T-helper 2 cell treated with Interferon-gamma antibody and Interleukin-4, amounts not matched to agents 5 μg/mL and 100 μg/mL, for 36 hours (primary cell): ENCODE measurements at regions not wholly inside any gene's neighbourhood (a gene's known extent, or its start where the extent isn't known, plus 50 kb on each side); places are given as distances from the start of the nearest gene placed in this dataset.
"Not testable (repeated sequence)": the region's sequence is repeated elsewhere in the genome, so short reads cannot be mapped to it uniquely, and the experiment has no call there.

Experiments
- DNase-seq: peaks from one replicate; pipeline ENCODE4 v3.0.0; 2021; ENCODE audit warnings: low spot score
- H3K27ac Mint-ChIP-seq: one replicate; pipeline ENCODE4 v1.8.0; 2021; ENCODE audit warnings: mild to moderate bottlenecking, mixed read lengths
- H3K27me3 Mint-ChIP-seq: one replicate; pipeline ENCODE4 v1.8.0; 2021; ENCODE audit warnings: low read depth, mixed read lengths
- H3K36me3 Mint-ChIP-seq: one replicate; pipeline ENCODE4 v1.8.0; 2021; ENCODE audit warnings: low read depth, mixed read lengths
- H3K4me1 Mint-ChIP-seq: one replicate; pipeline ENCODE4 v1.8.0; 2021; ENCODE audit warnings: low read depth, mixed read lengths
- H3K4me3 Mint-ChIP-seq: one replicate; pipeline ENCODE4 v1.8.0; 2022; ENCODE audit warnings: mild to moderate bottlenecking, moderate library complexity, mixed read lengths
- H3K9me3 Mint-ChIP-seq: one replicate; pipeline ENCODE4 v1.8.0; 2021; ENCODE audit warnings: mixed read lengths

- H3K9me3 Mint-ChIP-seq, result no peaks in the 10 kb centered on the region
- no peak overlapping the region for H3K4me3 Mint-ChIP-seq
- peaks cover 6% of the 10 kb centered on the region for H3K27me3 Mint-ChIP-seq
- H3K4me1 Mint-ChIP-seq, result no peaks in the 10 kb centered on the region
- no peak for DNase-seq
- H3K36me3 Mint-ChIP-seq, result no peaks in the 10 kb centered on the region
- no peak overlapping the region for H3K27ac Mint-ChIP-seq
Measured at GRCh38 chr11:36750349-36750748, 152.3 kb upstream of the RAG2 start.

DNA sequence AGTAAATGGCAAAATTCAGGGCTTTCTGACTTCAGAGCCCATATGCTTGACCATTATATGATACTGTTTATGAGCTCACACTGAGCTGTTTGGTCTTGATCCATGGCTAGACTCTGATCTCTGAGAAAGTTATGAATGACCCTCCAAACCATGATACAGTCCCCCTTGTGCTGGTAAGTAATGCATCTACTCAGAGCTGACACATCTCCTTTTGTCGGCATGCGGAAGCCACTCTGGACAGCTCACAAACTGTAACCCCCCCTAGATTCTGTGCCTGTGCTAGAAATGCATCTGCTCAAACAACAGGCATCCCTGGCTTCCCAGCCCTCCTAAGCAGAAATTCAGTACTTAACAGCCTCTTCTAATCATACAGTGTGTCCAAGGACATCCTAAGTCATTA, 150.8 kb upstream of the RAG2 start:
- no peaks in the 10 kb centered on the region for H3K9me3 Mint-ChIP-seq
- no peaks in the 10 kb centered on the region for H3K36me3 Mint-ChIP-seq
- no peaks in the 10 kb centered on the region for H3K4me1 Mint-ChIP-seq
- H3K27ac Mint-ChIP-seq, result no peak overlapping the region
- H3K4me3 Mint-ChIP-seq, result no peak overlapping the region
- H3K27me3 Mint-ChIP-seq, result peaks cover 11% of the 10 kb centered on the region
- no peak for DNase-seq

- peak; percentile 77 for DNase-seq
- Mint-ChIP-seq H3K4me1 (no peaks in the 10 kb centered on the region), H3K27me3 (peaks cover 11% of the 10 kb centered on the region), H3K36me3 (no peaks in the 10 kb centered on the region), H3K4me3 (no peak overlapping the region), H3K27ac (no peak overlapping the region), H3K9me3 (no peaks in the 10 kb centered on the region)
Measured at GRCh38 chr11:36746886-36747710, 149.1 kb upstream of the RAG2 start.

GRCh38 chr11:36744375-36745168, 146.5 kb upstream of the RAG2 start:
- Mint-ChIP-seq H3K27ac (no peak overlapping the region), H3K27me3 (peaks cover 11% of the 10 kb centered on the region), H3K4me3 (no peak overlapping the region), H3K36me3 (no peaks in the 10 kb centered on the region), H3K4me1 (no peaks in the 10 kb centered on the region), H3K9me3 (no peaks in the 10 kb centered on the region)
- peak; percentile 44 for DNase-seq

DNA sequence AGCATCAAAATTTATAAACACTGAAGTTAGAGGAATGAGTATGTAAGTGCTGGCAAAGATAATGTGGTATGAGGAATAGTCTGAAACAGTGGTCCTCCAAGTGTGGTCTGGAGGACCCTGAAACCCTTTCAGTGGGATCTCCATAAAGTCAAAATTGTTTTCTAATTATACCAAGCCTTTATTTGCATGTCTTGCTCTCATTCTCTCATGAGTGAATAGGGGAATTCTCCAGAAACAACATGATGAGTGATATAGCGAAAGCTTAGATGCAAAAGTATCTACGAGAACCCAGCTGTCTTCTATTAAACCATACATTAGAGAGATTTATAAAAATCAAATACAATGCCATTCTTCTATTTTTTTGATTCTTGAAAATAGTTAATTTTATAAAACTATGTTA, 145.0 kb upstream of the RAG2 start:
- Mint-ChIP-seq H3K27me3 (peaks cover 11% of the 10 kb centered on the region), H3K36me3 (no peaks in the 10 kb centered on the region), H3K27ac (no peak overlapping the region), H3K4me1 (peaks cover 6% of the 10 kb centered on the region), H3K9me3 (no peaks in the 10 kb centered on the region), H3K4me3 (no peak overlapping the region)
- no peak for DNase-seq

DNA sequence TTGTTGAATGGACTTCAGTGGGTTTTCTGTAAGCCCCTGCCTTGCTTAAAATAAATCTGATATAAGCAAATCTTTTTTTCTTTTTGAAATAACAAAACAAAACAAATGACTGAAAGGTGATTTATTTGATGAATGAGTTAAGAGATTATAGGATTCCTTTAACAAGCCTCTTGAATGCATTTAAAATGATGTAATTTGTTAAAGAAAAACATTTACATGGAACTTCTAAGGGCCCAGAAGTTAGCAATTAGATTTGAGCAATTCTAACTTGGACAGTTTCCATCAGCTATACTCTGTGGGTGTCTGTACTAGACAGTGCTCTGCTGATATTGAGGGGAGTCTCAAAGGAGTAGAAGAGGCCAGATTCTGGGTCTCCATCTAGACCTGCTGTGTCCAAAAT, 143.5 kb upstream of the RAG2 start:
- Mint-ChIP-seq H3K27ac (no peak overlapping the region), H3K27me3 (peaks cover 6% of the 10 kb centered on the region), H3K36me3 (no peaks in the 10 kb centered on the region), H3K4me3 (no peak overlapping the region), H3K4me1 (peaks cover 7% of the 10 kb centered on the region), H3K9me3 (no peaks in the 10 kb centered on the region)
- no peak for DNase-seq

- H3K4me1 Mint-ChIP-seq, result peaks cover 7% of the 10 kb centered on the region
- no peak overlapping the region for H3K27ac Mint-ChIP-seq
- H3K27me3 Mint-ChIP-seq, result no peaks in the 10 kb centered on the region
- H3K4me3 Mint-ChIP-seq, result no peak overlapping the region
- no peaks in the 10 kb centered on the region for H3K9me3 Mint-ChIP-seq
- H3K36me3 Mint-ChIP-seq, result no peaks in the 10 kb centered on the region
- DNase-seq, result no peak
Measured at GRCh38 chr11:36738292-36738861, 140.3 kb upstream of the RAG2 start.

GRCh38 chr11:36736103-36736502, 138.1 kb upstream of the RAG2 start:
- Mint-ChIP-seq H3K9me3 (no peaks in the 10 kb centered on the region), H3K27me3 (no peaks in the 10 kb centered on the region), H3K4me1 (peaks cover 7% of the 10 kb centered on the region), H3K27ac (no peak overlapping the region), H3K4me3 (no peak overlapping the region), H3K36me3 (no peaks in the 10 kb centered on the region)
- no peak for DNase-seq

DNA sequence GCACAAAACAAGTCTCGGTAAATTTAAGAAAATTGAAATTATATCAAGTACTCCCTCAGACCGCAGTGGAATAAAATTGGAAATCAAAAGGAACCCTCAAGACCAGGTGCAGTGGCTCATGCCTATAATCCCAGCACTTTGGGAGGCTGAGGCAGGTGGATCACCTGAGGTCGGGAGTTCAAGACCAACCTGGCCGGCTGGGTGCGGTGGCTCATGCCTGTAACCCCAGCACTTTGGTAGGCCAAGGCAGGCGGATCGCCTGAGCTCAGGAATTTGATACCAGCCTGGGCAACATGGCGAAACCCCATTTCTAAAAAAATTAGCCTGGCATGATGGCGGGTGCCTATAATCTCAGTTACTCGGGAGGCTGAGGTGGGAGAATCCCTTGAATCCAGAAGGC, 135.7 kb upstream of the RAG2 start:
- H3K27ac Mint-ChIP-seq, H3K4me3 Mint-ChIP-seq, H3K36me3 Mint-ChIP-seq, H3K27me3 Mint-ChIP-seq, H3K4me1 Mint-ChIP-seq, H3K9me3 Mint-ChIP-seq, DNase-seq: not testable (repeated sequence)

- Mint-ChIP-seq H3K9me3 (no peaks in the 10 kb centered on the region), H3K4me3 (no peak overlapping the region), H3K4me1 (no peaks in the 10 kb centered on the region), H3K27me3 (no peaks in the 10 kb centered on the region), H3K36me3 (no peaks in the 10 kb centered on the region), H3K27ac (no peak overlapping the region)
- DNase-seq, result no peak
Measured at GRCh38 chr11:36730761-36731160, 132.7 kb upstream of the RAG2 start.

- H3K9me3 Mint-ChIP-seq, result no peaks in the 10 kb centered on the region
- H3K27me3 Mint-ChIP-seq, result no peaks in the 10 kb centered on the region
- no peaks in the 10 kb centered on the region for H3K36me3 Mint-ChIP-seq
- no peaks in the 10 kb centered on the region for H3K4me1 Mint-ChIP-seq
- H3K4me3 Mint-ChIP-seq, result no peak overlapping the region
- DNase-seq, result no peak
- H3K27ac Mint-ChIP-seq, result no peak overlapping the region
Measured at GRCh38 chr11:36729825-36730224, 131.8 kb upstream of the RAG2 start.

GRCh38 chr11:36726420-36726819, 128.4 kb upstream of the RAG2 start:
- no peak overlapping the region for H3K27ac Mint-ChIP-seq
- no peaks in the 10 kb centered on the region for H3K36me3 Mint-ChIP-seq
- no peaks in the 10 kb centered on the region for H3K27me3 Mint-ChIP-seq
- no peak overlapping the region for H3K4me3 Mint-ChIP-seq
- H3K9me3 Mint-ChIP-seq, result no peaks in the 10 kb centered on the region
- H3K4me1 Mint-ChIP-seq, result no peaks in the 10 kb centered on the region
- DNase-seq, result no peak

DNA sequence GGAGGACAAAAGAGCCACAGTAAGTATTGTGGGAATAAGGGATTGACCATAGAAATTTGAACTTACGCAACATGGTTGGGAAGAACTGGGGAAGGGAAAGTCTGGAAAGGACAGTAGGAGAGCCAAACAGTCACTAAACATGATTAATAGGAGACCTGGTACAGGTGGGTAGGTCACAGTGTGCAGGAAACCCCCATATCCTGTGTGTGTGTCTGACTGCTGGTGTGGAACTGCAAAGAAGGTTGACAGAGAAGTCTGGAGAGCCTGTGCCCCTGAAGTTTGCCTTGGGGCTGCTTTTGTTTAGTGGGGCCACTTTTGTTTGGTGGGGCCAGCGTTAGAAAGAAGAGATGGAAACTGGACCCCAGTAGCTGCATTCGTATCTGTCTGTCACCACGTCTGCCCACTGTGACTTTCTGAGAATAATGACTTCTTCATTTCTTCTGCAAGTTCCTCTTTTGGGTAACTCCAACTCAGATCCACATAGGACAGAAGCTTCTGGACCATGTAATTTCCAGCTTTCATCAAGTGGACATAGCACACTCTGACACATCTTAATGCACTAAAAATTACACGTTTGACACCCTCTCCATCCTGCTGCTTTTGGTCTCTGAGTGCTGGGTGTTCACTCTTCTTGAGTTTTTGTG, 126.8 kb upstream of the RAG2 start:
- Mint-ChIP-seq H3K4me1 (no peaks in the 10 kb centered on the region), H3K9me3 (no peaks in the 10 kb centered on the region), H3K36me3 (no peaks in the 10 kb centered on the region), H3K27me3 (no peaks in the 10 kb centered on the region), H3K4me3 (no peak overlapping the region), H3K27ac (no peak overlapping the region)
- no peak for DNase-seq

GRCh38 chr11:36722421-36722820, 124.4 kb upstream of the RAG2 start:
- Mint-ChIP-seq H3K4me3 (no peak overlapping the region), H3K36me3 (no peaks in the 10 kb centered on the region), H3K27me3 (no peaks in the 10 kb centered on the region), H3K9me3 (no peaks in the 10 kb centered on the region), H3K27ac (no peak overlapping the region), H3K4me1 (no peaks in the 10 kb centered on the region)
- DNase-seq, result no peak
